ENCODE measurements at regions not wholly inside any gene's neighbourhood (a gene's known extent, or its start where the extent isn't known, plus 50 kb on each side); places are given as distances from the start of the nearest gene placed in this dataset.

DNA sequence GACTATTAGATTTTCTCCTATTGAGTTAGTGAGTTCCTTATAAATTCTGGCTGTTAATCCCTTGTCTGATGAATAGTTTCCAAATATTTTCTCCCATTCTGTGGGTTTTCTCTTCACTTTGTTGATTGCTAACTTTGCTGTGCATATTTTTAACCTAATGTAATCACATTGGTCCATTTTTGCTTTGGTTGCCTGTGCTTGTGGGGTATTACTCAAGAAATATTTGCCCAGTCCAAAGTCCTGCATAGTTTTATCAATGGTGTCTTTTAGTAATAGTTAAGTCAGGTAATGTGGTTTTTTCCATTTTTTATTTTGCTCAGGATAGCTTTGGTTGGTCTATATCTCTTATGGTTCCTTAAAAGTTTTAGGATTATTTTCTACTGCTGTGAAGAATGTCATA is 490.3 kb downstream of the ARAP2 start:
- no peak overlapping the region for H3K27ac Mint-ChIP-seq
- no peak overlapping the region for H3K4ac ChIP-seq (ENCODE audit: low read depth, low read length)
- H2BK120ac ChIP-seq (ENCODE audit: low read depth, low read length, poor library complexity, severe bottlenecking) = no peak overlapping the region
- H3K9ac ChIP-seq (ENCODE audit: extremely low read depth, insufficient read length, low read length) = no peak overlapping the region
- no peak overlapping the region for H2BK5ac ChIP-seq (ENCODE audit: insufficient read length, low read length)
- no peak overlapping the region for H3K56ac ChIP-seq (ENCODE audit: insufficient read length, low read depth, low read length)
- no peak for DNase-seq
- H3K4me1 ChIP-seq (ENCODE audit: insufficient read depth, low read length) = no peaks in the 10 kb centered on the region
- H4K20me1 ChIP-seq (ENCODE audit: control insufficient read depth, insufficient read depth, insufficient read length) = no peaks in the 10 kb centered on the region
- H3K27ac ChIP-seq (ENCODE audit: insufficient read length, low read depth, low read length) = no peak overlapping the region
- H2BK12ac ChIP-seq (ENCODE audit: insufficient read length, low read depth, low read length) = no peak overlapping the region
- no peak overlapping the region for H2AFZ ChIP-seq (ENCODE audit: low read length)
- H3K79me2 ChIP-seq (ENCODE audit: insufficient read depth, low read length) = no peaks in the 10 kb centered on the region
- H3K4me1 Mint-ChIP-seq = no peaks in the 10 kb centered on the region
- no peak overlapping the region for H3T11ph ChIP-seq (ENCODE audit: low read length)
- no peaks in the 10 kb centered on the region for H3K27me3 Mint-ChIP-seq (ENCODE audit: low read depth)
- H3K4me3 Mint-ChIP-seq = no peak overlapping the region
- no peak overlapping the region for H4K91ac ChIP-seq (ENCODE audit: insufficient read length, low read depth, low read length)
- H2AK5ac ChIP-seq (ENCODE audit: insufficient read length, low read length) = no peak overlapping the region
- no peaks in the 10 kb centered on the region for H3K9me3 ChIP-seq (ENCODE audit: control insufficient read depth, low read depth, low read length)
- TF ChIP-seq, protein P1, sequence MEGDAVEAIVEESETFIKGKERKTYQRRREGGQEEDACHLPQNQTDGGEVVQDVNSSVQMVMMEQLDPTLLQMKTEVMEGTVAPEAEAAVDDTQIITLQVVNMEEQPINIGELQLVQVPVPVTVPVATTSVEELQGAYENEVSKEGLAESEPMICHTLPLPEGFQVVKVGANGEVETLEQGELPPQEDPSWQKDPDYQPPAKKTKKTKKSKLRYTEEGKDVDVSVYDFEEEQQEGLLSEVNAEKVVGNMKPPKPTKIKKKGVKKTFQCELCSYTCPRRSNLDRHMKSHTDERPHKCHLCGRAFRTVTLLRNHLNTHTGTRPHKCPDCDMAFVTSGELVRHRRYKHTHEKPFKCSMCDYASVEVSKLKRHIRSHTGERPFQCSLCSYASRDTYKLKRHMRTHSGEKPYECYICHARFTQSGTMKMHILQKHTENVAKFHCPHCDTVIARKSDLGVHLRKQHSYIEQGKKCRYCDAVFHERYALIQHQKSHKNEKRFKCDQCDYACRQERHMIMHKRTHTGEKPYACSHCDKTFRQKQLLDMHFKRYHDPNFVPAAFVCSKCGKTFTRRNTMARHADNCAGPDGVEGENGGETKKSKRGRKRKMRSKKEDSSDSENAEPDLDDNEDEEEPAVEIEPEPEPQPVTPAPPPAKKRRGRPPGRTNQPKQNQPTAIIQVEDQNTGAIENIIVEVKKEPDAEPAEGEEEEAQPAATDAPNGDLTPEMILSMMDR (conservative IDR thresholded peaks at IDR 0.05) = no peak
- H3K36me3 Mint-ChIP-seq (ENCODE audit: insufficient read depth in 1 of 3, low read depth in 3 of 3) = no peaks in the 10 kb centered on the region
- no peak overlapping the region for H4K8ac ChIP-seq (replicated peaks; ENCODE audit: insufficient read length, low read depth, low read length)
- H2BK20ac ChIP-seq (ENCODE audit: low read depth, low read length, poor library complexity, severe bottlenecking) = no peak overlapping the region
- H2BK15ac ChIP-seq (ENCODE audit: low read depth, low read length) = no peak overlapping the region
- no peaks in the 10 kb centered on the region for H3K23me2 ChIP-seq (ENCODE audit: insufficient read length, low read depth, low read length, poor library complexity, severe bottlenecking)
- no peaks in the 10 kb centered on the region for H3K79me1 ChIP-seq (ENCODE audit: insufficient read depth, low read depth, low read length, poor library complexity, severe bottlenecking)
- H3K18ac ChIP-seq (ENCODE audit: insufficient read length, low read depth, low read length) = no peak overlapping the region
- no peaks in the 10 kb centered on the region; a peak in 1 of 5 replicates for H3K9me3 Mint-ChIP-seq
- no peak overlapping the region for H3K23ac ChIP-seq (ENCODE audit: insufficient read length, low read depth, low read length)
- H4K5ac ChIP-seq (ENCODE audit: insufficient read length, low read depth, low read length) = no peak overlapping the region
- no peak overlapping the region for H3K4me2 ChIP-seq (ENCODE audit: insufficient read depth, insufficient read length, low read length)
- no peaks in the 10 kb centered on the region for H3K27me3 ChIP-seq (ENCODE audit: insufficient read depth, low read length)
- no peak overlapping the region for H3K14ac ChIP-seq (ENCODE audit: insufficient read depth, low read length)

Measured in H9 (cell line).